Stimulated activated CD4-positive, alpha-beta T cell treated with anti-CD3 and anti-CD28 coated beads, Interleukin-15, amount 100 ng/mL, for 24 hours (primary cell): ENCODE measurements at regions not wholly inside any gene's neighbourhood (a gene's known extent, or its start where the extent isn't known, plus 50 kb on each side); places are given as distances from the start of the nearest gene placed in this dataset.
"Not testable (repeated sequence)": the region's sequence is repeated elsewhere in the genome, so short reads cannot be mapped to it uniquely, and the experiment has no call there.

Experiments used
- DNase-seq: peaks from one replicate; pipeline ENCODE4 v3.0.0-alpha.2; 2020

DNA sequence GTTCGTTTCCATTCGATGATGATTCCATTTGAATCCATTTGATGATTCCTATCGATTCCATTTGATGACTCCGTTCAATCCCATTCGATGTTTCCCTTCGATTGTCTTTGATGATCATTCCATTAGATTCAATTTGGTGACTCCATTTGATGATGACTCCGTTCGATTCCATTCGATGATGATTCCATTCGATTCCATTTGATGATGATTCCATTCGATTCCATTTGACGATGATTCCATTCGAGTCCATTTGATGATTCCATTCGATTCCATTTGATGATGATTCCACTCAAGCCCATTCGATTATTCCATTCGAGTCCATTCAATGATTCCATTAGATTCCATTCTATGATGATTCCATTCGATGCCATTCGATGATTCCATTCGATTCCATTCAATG lies 2730.6 kb downstream of the RPIA start:
- DNase-seq: not testable (repeated sequence)

- DNase-seq: not testable (repeated sequence)
Measured at GRCh38 chr2:91427148-91427547, 2735.7 kb downstream of the RPIA start.

DNA sequence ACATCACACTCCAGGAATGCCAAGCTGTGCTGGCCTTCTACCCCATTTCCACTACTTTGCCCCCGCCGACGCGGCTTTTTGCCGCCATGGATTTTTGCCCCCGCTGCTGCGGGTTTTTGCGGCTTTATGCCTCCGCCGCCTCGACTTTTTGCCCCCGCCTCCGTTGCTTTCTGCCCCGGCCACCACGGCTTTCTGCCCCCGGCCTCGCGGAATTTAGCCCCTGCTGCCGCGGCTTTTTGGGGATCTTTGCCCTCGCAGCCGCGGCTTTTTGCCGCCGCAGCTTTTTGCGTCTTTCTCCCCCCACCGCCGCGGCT lies 2750.4 kb downstream of the RPIA start:
- not testable (repeated sequence) for DNase-seq

DNA sequence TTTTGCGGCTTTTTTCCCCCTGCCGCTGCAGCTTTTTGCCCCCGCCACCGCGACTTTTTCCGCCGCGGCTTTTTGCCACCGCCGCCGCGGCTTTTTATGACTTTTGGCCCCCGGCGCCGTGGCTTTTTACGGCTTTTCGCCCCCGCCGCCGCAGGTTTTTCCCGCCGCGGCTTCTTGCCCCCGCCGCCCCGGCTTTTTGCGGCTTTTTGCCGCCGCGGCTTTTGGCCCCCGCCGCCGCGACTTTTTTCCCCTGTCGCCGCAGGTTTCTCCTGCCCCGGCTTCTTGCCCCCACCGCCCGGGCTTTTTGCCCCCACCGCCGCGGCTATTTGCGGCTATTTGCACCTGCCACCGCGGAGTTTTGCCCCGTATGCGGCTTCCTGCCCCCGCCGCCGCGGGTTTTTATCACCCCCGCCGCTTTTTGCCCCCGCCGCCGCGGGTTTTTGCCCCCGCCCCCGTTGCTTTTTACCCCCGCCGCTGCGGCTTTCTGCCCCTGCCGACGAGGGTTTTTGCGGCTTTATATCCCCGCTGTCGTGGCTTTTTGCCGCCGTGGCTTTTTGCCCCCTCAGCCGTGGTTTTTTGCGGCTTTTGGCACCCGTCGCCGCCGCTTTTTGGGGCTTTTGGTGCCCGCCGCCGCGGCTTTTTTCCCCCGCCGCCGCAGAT lies 2750.9 kb downstream of the RPIA start:
- peak; percentile 33 for DNase-seq

- DNase-seq: not testable (repeated sequence)
Measured at GRCh38 chr2:91442906-91443729, 2751.6 kb downstream of the RPIA start.

GRCh38 chr2:91443730-91444115 lies 2752.2 kb downstream of the RPIA start:
- not testable (repeated sequence) for DNase-seq

DNA sequence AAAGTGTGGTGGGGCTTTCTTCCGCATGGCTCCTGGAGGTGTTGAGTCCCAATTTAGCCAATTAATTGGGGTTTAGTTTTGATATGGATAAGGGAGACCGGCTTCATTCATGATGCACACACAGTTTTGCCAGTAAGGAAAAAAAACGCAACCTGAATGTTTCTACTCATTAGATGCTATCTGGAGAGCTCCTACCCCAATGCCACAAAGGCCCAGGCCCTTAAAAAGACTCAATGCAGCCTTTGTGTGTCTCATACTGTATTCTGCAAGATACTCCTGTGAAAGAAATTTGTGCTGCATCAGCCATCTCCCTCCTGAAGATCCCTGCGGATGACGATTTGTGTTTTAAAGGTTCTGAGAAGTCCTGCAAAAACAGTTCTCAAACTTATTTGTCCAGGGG lies 2754.2 kb downstream of the RPIA start:
- not testable (repeated sequence) for DNase-seq

DNA sequence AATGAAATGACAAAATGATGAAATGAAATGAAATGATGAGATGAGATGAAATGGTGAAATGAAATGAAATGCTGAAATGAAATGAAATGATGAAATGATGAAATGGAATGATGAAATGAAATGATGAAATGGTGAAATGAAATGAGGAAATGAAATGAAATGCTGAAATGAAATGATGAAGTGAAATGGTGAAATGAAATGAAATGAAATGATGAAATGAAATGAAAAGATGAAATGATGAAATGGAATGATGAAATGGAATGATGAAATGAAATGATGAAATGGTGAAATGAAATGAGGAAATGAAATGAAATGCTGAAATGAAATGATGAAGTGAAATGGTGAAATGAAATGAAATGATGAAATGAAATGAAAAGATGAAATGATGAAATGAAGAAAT lies 2755.0 kb downstream of the RPIA start:
- DNase-seq: not testable (repeated sequence)

GRCh38 chr2:91446915-91447314 lies 2755.4 kb downstream of the RPIA start:
- not testable (repeated sequence) for DNase-seq

DNA sequence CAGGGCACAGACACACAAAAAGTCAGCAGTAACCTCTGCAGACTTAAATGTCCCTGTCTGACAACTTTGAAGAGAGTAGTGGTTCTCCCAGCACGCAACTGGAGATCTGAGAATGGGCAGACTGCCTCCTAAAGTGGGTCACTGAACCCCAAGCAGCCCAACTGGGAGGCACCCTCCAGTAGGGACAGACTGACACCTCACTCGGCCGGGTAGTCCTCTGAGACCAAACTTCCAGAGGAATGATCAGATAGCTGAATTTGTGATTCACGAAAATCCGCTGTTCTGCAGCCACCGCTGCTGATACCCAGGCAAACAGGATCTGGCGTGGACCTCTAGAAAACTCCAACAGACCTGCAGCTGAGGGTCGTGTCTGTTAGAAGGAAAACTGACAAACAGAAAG lies 2756.0 kb downstream of the RPIA start:
- DNase-seq: not testable (repeated sequence)

GRCh38 chr2:91462292-91462691 lies 2770.8 kb downstream of the RPIA start:
- DNase-seq: not testable (repeated sequence)

DNA sequence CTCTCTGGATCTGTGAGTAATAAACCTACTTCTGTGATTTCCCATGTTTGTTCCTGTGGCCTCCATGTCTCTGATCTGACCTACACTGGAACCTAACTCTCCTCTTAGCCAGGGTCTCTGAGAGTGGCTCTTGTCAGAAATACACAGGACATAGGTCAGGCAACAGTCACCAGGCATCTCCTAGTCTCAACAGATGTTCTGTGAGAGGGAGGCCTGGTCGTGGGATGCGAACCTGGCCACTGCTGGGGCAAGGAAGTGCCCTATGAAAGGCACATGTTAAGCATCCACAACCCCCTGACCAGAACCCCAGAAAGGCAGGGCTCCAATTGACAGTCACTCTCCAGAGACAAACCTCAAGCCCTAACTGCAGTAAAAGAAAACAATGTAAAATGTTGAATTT lies 2771.5 kb downstream of the RPIA start:
- not testable (repeated sequence) for DNase-seq

DNA sequence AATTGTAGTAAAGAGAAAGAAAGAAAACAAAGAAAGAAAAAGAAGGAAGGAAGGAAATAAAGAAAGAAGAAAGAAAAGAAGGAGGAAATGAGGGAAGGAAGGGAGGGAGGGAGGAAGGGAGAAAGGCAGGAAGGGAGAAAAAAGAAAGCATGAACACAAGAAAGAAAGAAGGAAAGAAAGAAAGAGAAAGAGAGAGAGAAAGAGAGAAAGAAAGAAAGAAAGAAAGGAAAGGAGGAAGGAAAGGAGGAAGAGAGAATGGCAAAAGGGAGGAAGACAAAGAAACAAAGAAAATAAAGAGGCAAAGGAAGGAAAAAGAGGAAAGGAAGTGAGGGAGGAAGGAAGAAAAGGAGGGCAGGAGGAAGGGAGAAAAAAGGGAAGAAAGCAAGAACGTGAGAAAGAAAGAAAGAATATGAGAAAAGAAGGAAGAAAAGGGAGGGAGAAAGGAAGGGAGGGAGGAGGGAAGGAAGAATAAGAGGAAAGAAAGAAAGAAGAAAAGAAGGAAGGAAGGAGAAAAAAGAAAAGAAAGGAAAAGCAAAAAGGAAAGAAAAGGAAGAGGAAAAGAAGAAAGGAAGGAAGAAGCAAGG lies 2775.4 kb downstream of the RPIA start:
- not testable (repeated sequence) for DNase-seq

- DNase-seq: not testable (repeated sequence)
Measured at GRCh38 chr2:91476244-91476935, 2784.9 kb downstream of the RPIA start.

DNA sequence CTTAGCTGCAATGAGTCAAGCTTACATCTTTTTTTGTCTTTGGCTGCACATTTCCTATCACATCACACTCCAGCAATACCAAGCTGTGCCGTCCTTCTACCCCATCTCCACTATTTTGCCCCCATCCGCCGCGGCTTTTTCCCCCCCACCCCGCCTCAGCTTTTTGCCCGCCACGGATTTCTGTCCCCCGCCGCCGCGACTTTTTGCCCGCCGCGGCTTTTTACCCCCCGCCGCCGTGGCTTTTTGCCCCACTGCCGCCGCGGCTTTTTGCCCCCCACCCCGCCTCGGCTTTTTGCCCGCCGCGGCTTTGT lies 2785.4 kb downstream of the RPIA start:
- not testable (repeated sequence) for DNase-seq

- not testable (repeated sequence) for DNase-seq
Measured at GRCh38 chr2:91477291-91477690, 2785.8 kb downstream of the RPIA start.

DNA sequence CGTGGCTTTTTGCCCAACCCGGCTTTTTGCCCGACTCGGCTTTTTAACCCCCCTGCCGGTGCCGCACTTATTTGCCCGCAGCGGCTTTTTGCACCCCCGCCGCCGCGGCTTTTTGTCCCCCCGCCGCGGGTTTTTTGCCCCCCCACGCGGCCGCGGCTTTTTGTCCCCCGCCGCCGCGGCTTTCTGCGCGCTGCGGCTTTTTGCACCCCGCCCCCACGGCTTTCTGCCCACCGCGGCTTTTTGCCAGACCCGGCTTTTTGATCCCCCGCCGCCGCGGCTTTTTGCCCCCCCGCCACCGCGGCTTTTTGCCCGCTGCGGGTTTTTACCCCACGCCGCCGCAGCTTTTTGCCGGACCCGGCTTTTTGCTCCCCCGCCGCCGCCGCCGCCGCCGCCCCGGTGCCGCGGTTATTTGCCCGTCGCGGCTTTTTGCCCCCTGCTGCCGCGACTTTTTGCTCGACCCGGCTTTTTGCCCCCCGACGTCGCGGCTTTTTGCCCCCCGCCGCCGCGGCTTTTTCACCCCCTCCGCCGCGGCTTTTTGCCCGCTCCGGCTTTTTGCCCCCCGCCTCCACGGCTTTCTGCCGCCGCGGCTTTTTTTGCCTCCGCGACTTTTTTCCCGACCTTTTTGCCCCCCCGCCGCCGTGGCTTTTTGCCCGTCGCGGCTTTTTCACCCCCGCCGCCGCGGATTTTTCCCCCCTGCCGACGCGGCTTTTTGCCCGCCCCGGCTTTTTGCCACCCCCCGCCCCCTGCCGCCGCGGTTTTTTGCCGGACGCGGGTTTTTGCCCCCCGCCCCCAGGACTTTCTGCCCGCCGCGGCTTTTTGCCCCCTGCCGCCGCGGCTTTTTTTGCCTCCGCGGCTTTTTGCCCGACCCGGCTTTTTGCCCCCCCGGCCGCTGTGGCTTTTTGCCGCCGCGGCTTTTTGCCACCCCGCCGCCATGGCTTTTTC lies 2786.5 kb downstream of the RPIA start:
- no peak for DNase-seq

DNA sequence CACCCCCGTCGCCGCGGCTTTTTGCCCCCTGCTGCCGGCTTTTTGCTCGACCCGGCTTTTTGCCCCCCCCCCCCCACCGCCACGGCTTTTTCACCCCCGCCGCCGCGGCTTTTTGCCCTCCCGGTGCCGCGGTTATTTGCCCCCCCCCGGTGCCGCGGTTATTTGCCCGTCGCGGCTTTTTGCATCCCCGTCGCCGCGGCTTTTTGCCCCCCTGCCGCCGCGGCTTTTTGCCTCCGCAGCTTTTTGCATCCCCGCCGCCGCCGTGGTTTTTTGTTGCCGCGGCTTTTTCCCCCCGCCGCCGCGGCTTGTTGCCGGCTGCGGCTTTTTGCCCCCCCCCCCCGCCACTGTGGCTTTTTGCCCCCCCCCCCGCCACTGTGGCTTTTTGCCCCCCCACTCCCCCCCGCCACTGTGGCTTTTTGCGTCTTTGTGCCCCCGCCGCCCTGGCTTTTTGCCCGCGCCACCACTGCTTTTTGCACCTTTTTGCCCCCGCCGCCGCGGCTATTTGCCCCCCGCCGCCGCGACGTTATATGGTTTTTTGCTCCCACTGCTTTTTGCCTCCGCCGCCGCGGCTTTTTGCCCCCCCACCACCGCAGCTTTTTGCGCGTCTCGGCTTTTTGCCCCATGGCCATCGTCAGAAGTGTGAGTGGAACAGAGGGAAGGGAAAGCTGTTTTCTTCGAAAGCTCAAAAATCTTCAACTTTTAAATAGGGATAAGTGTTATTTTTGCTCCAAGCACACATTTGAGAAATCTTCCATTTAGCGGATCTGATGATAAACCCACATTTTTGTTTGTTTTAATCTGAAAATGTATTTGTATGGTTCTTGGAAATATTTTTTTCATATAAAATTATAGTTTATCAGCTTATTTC lies 2787.6 kb downstream of the RPIA start:
- DNase-seq: not testable (repeated sequence)

GRCh38 chr2:91485226-91485625 lies 2793.8 kb downstream of the RPIA start:
- not testable (repeated sequence) for DNase-seq

DNA sequence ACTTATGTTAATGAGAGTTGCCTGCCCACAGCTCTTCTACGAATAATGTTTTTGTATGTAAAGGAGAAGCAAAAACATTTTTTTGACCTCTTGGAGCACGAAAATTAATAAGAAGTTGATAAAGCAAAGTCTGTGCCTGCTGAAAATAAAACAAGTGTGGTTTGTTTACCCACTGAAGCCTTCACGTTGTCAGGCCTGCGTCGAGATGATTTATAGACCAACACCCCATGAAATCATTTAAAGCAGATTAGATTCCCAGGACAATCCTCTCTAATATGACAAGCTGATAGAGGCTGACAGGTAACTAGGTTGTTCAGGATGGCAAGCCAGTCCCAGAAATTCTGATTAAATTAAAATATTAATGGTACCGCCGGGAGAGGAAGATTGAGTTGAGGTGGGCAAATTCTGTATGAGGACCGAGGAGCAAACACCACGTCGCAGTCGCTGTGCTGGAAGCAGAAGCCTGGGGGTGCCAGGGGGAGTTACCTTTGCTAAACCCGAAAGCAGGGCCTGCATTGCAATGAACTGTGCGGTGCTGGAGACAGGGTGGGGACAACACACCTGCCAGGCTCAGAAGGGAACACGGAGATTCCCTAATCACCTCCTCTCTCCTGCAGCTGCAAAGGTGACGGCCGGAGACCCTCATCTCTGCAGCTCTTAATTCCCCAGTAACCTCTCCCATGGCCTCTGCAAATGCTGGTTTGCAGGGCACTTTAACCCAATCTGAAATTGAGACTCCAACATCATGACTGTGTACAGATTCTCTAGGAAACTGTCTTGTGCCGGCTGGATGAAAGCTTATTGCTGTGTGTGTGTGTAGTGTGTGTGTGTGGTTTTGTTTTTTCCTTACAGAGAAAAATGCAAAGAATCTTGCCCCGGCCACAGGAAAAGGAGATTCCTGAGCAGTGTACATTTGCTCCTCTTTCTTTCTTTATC lies 2805.9 kb downstream of the RPIA start:
- DNase-seq: not testable (repeated sequence)
